ENCODE measurements at regions not wholly inside any gene's neighbourhood (a gene's known extent, or its start where the extent isn't known, plus 50 kb on each side); places are given as distances from the start of the nearest gene placed in this dataset.

GRCh38 chr7:114789871-114790311 lies 132.0 kb upstream of the MDFIC start:
- no peaks in the 10 kb centered on the region for H3K79me2 ChIP-seq (ENCODE audit: low read depth)
- no peaks in the 10 kb centered on the region for H3K9me3 ChIP-seq (ENCODE audit: insufficient read depth, low read depth)
- BruUV-seq (replicated peaks) = no TSS peak
- no peaks in the 10 kb centered on the region for H3K36me3 ChIP-seq (ENCODE audit: low read depth)
- H3K4me3 ChIP-seq = no peak overlapping the region
- intact Hi-C loops (cut with micrococcal nuclease; ENCODE audit: unreplicated experiment) = no loop called here
- H3K4me1 ChIP-seq (replicated peaks; ENCODE audit: insufficient read depth) = no peaks in the 10 kb centered on the region
- CTCF ChIA-PET = no interaction called here
- no peak overlapping the region for H3K4me2 ChIP-seq
- no peak overlapping the region for H2AFZ ChIP-seq
- H3F3A ChIP-seq (ENCODE audit: insufficient read depth, low read depth) = no peaks in the 10 kb centered on the region
- POLR2A ChIA-PET (ENCODE audit: unreplicated experiment) = no interaction called here
- TF ChIP-seq, protein P1, sequence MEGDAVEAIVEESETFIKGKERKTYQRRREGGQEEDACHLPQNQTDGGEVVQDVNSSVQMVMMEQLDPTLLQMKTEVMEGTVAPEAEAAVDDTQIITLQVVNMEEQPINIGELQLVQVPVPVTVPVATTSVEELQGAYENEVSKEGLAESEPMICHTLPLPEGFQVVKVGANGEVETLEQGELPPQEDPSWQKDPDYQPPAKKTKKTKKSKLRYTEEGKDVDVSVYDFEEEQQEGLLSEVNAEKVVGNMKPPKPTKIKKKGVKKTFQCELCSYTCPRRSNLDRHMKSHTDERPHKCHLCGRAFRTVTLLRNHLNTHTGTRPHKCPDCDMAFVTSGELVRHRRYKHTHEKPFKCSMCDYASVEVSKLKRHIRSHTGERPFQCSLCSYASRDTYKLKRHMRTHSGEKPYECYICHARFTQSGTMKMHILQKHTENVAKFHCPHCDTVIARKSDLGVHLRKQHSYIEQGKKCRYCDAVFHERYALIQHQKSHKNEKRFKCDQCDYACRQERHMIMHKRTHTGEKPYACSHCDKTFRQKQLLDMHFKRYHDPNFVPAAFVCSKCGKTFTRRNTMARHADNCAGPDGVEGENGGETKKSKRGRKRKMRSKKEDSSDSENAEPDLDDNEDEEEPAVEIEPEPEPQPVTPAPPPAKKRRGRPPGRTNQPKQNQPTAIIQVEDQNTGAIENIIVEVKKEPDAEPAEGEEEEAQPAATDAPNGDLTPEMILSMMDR (conservative IDR thresholded peaks at IDR 0.05) = no peak
- TF ChIP-seq EZH2 (IDR thresholded peaks at IDR 0.05; ENCODE audit: low read depth) = no peak
- no peaks in the 10 kb centered on the region for H3K9me2 ChIP-seq (ENCODE audit: insufficient read depth)
- no peaks in the 10 kb centered on the region for H4K20me1 ChIP-seq (ENCODE audit: insufficient read depth)
- peak in 1 of 2 experiments; percentile 36 for DNase-seq
- H3K27me3 ChIP-seq (ENCODE audit: insufficient read depth, low read depth) = no peaks in the 10 kb centered on the region
- no peak overlapping the region for H3K27ac ChIP-seq

GRCh38 chr7:114790521-114790920 lies 131.4 kb upstream of the MDFIC start:
- DNase-seq = no peak
- Histone ChIP-seq H3K27me3 (ENCODE audit: insufficient read depth, low read depth) (no peaks in the 10 kb centered on the region), H3K4me3 (no peak overlapping the region), H4K20me1 (ENCODE audit: insufficient read depth) (no peaks in the 10 kb centered on the region), H3F3A (ENCODE audit: insufficient read depth, low read depth) (no peaks in the 10 kb centered on the region), H3K27ac (no peak overlapping the region), H3K4me2 (no peak overlapping the region), H2AFZ (no peak overlapping the region), H3K9me2 (ENCODE audit: insufficient read depth) (no peaks in the 10 kb centered on the region), H3K9me3 (ENCODE audit: insufficient read depth, low read depth) (no peaks in the 10 kb centered on the region), H3K4me1 (replicated peaks; ENCODE audit: insufficient read depth) (no peaks in the 10 kb centered on the region), H3K79me2 (ENCODE audit: low read depth) (no peaks in the 10 kb centered on the region), H3K36me3 (ENCODE audit: low read depth) (no peaks in the 10 kb centered on the region)
- ChIA-PET POLR2A (ENCODE audit: unreplicated experiment) (no interaction called here), CTCF (no interaction called here)
- no TSS peak for BruUV-seq (replicated peaks)
- intact Hi-C loops (cut with micrococcal nuclease; ENCODE audit: unreplicated experiment) = no loop called here
- no peak for TF ChIP-seq EZH2 (IDR thresholded peaks at IDR 0.05; ENCODE audit: low read depth)
- TF ChIP-seq, protein P1 (conservative IDR thresholded peaks at IDR 0.05) = no peak

DNA sequence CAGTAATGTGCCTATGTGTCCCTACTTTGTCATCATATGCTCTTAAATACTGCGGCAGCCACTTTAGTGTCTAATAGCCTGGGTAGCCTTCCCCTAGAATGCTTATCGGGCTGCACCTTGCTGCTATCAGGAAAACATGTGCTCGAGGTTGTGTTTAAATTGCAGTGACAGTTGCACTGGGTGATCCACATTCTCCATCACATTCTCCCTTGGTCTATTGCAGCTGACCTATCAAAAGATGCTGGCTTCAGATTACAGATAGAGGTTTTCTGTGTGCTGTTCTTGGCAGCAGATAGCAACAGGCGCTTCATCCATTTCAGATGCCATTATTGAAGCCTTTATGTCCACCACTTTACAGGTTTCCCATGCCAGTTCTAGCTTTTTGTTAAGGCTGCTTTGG lies 130.1 kb upstream of the MDFIC start:
- TF ChIP-seq, protein P1 (conservative IDR thresholded peaks at IDR 0.05) = no peak
- TF ChIP-seq EZH2 (IDR thresholded peaks at IDR 0.05; ENCODE audit: low read depth) = no peak
- no peaks in the 10 kb centered on the region for H3K9me2 ChIP-seq (ENCODE audit: insufficient read depth)
- H3F3A ChIP-seq (ENCODE audit: insufficient read depth, low read depth) = no peaks in the 10 kb centered on the region
- H4K20me1 ChIP-seq (ENCODE audit: insufficient read depth) = no peaks in the 10 kb centered on the region
- DNase-seq = no peak
- H3K27me3 ChIP-seq (ENCODE audit: insufficient read depth, low read depth) = no peaks in the 10 kb centered on the region
- POLR2A ChIA-PET (ENCODE audit: unreplicated experiment) = no interaction called here
- H3K4me1 ChIP-seq (replicated peaks; ENCODE audit: insufficient read depth) = no peaks in the 10 kb centered on the region
- no peak overlapping the region for H3K4me2 ChIP-seq
- no peaks in the 10 kb centered on the region for H3K9me3 ChIP-seq (ENCODE audit: insufficient read depth, low read depth)
- no TSS peak for BruUV-seq (replicated peaks)
- H3K4me3 ChIP-seq = no peak overlapping the region
- H3K27ac ChIP-seq = no peak overlapping the region
- CTCF ChIA-PET = no interaction called here
- no peaks in the 10 kb centered on the region for H3K36me3 ChIP-seq (ENCODE audit: low read depth)
- H3K79me2 ChIP-seq (ENCODE audit: low read depth) = no peaks in the 10 kb centered on the region
- H2AFZ ChIP-seq = no peak overlapping the region
- intact Hi-C loops (cut with micrococcal nuclease; ENCODE audit: unreplicated experiment) = no loop called here

Measured in PC-9 (cell line).